SHP77 (cell line): ENCODE measurements at regions not wholly inside any gene's neighbourhood (a gene's known extent, or its start where the extent isn't known, plus 50 kb on each side); places are given as distances from the start of the nearest gene placed in this dataset.
"Not testable (repeated sequence)": the region's sequence is repeated elsewhere in the genome, so short reads cannot be mapped to it uniquely, and the experiment has no call there.

ENCODE experiments used
- DNase-seq, 2 experiments: peaks; one replicate each; lab custom pipeline; 2025; lab: John Stamatoyannopoulos, UW

GRCh38 chrX:36683507-36683906 is 324.7 kb upstream of the FAM47C start:
- no peak for DNase-seq

- DNase-seq, result no peak
Measured at GRCh38 chrX:36684053-36684452, 324.1 kb upstream of the FAM47C start.

- DNase-seq, result no peak
Measured at GRCh38 chrX:36721990-36722389, 286.2 kb upstream of the FAM47C start.

GRCh38 chrX:36753602-36754001 is 254.6 kb upstream of the FAM47C start:
- DNase-seq, result no peak

DNA sequence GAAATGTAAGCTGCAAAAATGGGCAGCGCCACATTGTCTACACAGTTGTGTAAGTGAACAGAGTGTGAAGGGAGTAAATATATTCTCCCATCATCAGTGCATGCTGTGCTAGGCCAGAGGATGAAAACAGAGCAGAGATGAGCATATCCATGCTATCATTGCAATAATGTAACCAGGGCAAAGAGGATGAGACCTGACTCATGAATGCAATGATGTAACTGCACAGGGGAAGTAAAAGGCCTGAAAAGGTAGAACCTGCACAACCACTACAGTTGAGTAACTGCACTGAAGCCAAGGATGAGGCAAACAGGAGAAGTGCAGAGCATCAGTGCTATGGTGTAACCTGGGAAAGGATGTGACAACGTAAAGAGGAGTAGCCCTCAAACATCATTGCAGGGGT is 220.4 kb upstream of the FAM47C start:
- DNase-seq, result no peak

GRCh38 chrX:36803151-36803550 is 205.0 kb upstream of the FAM47C start:
- DNase-seq, result no peak

DNA sequence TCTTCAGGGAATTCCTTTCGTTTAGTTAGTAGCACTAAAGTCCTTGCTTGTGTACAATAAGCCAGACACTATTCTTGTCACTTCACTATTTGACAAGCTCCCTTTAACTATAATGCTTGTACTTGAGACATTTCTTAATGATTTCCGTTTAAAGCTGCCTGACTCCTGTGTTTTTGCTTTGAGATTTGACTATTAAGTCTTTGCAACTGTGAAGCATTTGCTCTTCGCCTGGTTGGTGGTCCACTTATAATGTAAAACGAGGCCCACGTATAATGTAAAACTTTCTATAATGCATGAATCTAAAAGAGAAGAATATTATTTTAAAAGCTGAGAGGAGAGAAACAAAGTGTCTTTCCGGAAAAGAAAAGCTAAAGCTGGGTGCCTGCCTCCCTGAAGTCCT is 204.1 kb upstream of the FAM47C start:
- DNase-seq, result no peak

DNA sequence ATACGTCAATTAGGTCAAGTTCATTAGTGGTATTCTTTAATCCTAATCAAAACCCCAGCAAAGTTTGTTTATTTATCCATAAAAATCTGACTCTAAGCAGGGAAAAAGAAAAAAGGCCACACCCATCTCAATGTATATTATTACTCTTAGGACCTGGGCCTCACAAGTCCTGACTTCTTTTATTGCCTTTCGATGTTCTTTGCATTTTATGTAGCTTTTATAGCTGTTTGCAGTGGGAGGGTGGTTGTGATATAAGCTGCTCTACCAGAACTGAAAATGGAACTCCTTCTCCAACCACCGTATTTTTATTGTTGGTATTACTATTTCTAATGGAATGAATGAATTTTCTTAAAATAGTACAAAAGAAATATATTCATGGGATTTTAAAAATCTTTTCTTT is 163.3 kb upstream of the FAM47C start:
- DNase-seq, result no peak

DNA sequence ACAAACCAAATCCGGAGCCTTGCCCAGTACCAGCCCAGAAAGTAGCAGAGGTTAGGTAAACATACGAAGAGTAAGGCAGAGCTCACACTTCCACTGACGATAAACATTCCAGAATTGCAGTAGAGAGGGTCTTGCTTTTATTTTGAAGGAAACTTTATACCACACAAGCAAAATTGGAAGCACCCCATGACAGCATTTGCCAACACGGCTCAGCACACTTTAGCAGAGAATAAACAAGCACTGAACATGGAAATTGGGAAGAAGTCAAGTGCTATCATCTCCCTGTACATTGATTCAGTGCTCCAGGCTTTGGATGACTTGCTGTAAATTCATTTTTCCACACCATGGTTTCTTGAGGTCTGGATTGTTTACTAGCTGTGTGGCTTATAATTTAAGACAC is 160.7 kb upstream of the FAM47C start:
- DNase-seq, result no peak

DNA sequence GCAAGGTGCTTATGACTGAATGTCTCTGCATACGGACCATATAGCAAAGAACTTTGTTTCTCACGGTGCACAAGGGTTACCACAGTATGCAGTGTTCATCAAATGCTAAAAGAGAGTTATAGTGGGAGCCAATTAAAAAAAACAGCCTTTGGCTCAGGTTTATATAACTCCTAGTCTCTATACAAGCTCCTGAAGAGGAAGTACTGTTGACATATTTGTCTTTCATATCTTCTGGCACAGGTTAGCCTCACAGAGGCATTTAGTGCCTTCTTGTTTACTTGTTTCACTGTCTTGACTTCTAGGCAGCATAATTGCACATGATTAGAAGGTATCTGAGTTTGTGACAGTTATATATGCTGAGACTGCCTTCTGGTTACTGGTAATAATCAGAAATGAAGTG is 158.8 kb upstream of the FAM47C start:
- DNase-seq, result no peak

DNA sequence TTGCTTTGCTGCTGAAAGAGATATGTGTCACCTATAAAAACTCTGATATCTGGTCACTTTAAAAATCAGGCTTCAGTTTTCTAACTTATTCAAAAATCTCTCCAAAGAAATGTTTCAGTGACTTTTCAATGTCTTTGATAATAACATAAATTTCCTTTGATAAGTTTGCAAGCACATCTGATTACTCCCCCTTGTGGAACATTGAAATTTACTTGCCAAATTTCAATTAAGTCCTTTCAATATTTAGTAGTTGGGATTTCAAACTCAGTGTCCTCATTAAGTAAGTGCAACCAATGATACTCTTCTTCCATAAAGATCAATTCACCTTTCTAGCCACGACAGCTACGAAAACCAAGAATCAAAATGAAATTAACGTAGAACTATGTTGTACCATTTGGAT is 151.3 kb upstream of the FAM47C start:
- no peak for DNase-seq

DNA sequence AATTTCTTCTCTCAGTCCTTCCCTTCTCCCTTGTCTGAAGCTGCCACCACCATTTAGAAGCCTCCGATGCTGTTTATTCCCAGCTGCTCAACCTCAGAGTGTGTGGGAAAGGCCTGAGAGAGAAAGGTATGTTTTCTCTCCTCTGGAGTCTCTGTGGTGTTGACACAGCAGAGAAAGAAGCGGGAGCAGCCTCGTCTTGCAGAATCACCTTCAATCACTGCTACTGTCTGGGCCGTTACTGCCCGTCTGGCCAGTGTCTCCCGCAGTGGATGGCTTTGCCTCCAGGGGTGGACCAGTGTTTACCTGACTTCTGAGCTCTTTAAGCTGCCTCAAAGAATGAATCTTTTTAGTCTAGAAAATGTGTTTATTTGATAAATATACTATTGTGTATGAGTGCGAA is 148.9 kb upstream of the FAM47C start:
- DNase-seq, result no peak

DNA sequence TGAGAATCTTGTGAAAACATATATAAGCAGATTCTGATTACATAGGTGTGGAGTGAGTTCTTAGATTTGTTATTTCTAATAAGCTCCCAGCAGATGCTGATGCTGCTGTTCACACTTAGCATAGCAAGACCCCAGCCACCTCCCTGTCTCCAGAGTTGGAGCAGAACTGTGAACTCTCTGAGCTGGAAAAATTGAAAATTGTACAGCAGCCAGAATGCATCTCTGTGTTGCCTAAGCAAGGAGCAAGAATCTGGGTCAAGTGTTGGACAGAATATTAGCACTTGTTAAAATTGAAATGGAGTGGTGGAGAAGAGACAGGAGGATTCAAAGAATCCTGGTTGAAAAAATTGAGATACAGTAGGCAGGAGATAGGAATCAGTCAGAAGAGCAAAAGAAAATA is 146.6 kb upstream of the FAM47C start:
- no peak for DNase-seq

DNA sequence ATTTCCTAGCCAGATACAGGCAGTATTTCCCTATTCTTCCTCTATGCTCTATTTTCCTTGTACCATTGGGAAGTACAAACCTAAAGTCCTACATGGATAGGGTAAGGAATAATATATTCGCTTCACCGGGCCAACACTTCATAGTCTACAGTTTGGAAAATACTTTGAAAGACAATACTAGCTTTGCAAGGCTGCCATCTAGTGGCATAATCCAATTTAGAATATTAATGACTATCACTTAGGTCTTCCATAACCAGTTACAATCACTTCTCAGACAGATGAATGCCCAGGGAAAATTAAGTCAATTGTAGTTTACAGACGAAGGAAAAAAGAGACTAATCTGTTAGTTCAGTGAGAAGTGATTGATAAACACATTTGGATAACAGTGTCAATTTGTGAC is 141.0 kb upstream of the FAM47C start:
- peak; percentile 2 to 17 for DNase-seq

DNA sequence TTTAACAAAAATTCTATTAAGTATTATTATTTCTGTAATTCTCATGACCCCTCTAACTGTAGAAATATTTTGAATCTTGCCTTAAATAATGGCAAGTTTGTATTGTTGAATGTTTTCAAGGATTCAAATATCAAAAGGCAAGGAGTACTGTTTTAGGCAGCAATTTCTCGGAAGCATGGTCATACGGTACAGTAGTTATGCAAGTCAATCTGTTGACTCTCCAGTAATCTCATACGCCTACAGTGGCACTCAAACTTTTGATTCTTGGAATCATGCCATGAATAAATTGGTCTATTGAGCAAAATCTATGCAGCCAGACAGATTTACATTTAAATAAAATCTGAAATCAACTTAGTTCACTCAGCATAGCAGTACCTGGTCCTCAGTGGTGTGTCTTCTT is 139.6 kb upstream of the FAM47C start:
- no peak for DNase-seq

DNA sequence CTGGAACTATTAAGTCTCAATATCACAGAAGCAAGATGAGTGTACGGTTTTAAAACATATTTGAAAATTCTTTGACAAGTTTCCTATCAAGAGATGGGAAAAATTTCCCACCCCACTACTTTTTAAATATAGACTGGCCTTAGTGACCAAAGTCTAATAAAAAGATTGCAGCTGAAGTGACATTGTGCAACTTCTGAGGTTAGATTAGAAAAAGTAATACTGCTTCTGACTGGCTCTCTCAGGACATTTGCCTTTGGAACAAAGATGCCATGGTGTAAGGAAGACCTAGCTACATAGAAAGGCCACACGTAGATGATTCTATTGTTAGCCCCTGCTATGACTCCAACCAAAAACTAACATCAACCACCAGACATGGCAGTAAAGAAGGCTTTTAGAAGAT is 138.7 kb upstream of the FAM47C start:
- no peak for DNase-seq

DNA sequence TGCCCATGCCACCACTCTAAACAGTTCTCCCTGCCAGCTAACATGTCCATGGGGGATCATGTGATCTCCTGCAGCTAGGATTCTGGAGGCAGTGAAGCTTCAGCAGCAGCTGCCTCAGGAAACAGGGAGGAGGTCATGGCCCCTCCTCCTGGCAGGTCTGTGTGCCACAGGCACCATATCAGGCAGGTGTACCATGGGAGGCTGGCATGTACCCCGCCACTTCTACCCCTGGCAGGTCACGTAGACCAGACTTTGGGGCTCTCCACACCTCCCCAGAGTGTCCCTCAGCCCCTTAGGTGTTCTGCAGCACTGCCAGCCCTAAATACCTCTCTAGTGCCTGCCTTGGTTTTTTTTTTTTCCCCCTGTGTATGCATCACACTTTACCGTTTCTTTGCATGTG is 110.5 kb upstream of the FAM47C start:
- DNase-seq, result no peak

- DNase-seq, result no peak
Measured at GRCh38 chrX:36898301-36898700, 109.9 kb upstream of the FAM47C start.

DNA sequence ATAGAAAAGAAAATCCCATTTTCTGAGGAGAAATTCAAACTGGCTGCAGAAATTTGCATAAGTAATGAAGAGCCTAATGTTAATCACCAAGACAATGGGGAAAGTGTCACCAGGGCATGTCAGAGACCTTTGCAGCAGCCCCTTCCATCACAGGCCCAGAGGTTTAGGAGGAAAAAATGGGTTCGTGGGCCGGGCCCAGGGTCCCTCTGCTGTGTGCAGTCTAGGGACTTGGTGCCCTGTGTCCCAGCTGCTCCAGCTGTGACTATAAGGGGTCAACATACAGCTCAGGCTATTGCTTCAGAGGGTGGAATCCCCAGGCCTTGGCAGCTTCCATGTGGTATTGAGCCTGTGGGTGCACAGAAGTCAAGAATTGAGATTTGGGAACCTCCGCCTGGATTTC is 103.6 kb upstream of the FAM47C start:
- DNase-seq, result not testable (repeated sequence)

- peak; percentile 1 to 7 for DNase-seq
Measured at GRCh38 chrX:36908801-36909675, 99.1 kb upstream of the FAM47C start.

- DNase-seq, result no peak
Measured at GRCh38 chrX:36909676-36910030, 98.5 kb upstream of the FAM47C start.

GRCh38 chrX:36913551-36913950 is 94.6 kb upstream of the FAM47C start:
- DNase-seq, result no peak

DNA sequence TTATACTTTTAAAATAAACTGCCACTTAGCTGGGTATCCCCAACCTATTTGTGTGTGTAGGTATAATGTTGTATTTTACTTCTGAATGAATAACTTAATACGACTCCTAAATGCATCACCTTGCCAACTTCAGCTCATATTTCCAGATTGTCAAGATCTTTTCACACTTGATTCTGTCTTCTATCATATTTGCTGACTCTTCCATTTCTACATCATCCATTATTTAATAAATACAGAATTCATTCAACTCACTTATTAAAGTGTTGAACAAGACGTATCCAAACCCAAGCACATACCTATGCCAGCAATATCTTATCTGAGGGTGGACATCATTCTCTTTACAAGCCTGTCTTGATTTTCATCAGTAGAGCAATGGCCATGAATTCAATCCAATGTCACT is 91.2 kb upstream of the FAM47C start:
- no peak for DNase-seq

- no peak for DNase-seq
Measured at GRCh38 chrX:36927712-36928111, 80.5 kb upstream of the FAM47C start.
